H1 (cell line): ENCODE measurements at regions not wholly inside any gene's neighbourhood (a gene's known extent, or its start where the extent isn't known, plus 50 kb on each side); places are given as distances from the start of the nearest gene placed in this dataset.

Experiments
- CBX8 ChIP-seq: fragments of 300-800, 300-1000 bp; sonication (generic); IDR thresholded peaks from 2 replicates; pipeline ENCODE4 v1.7.1; 2016; ENCODE audit warnings: low read depth, low read length, borderline replicate concordance
- EGR1 ChIP-seq: IDR thresholded peaks from 2 replicates; pipeline ENCODE4 v1.6.1; 2011; ENCODE audit warnings: low read depth, low read length, borderline replicate concordance
- EZH2 ChIP-seq: fragments of 200-600 bp; sonication (generic); IDR thresholded peaks from 2 replicates; pipeline ENCODE4 v1.7.1; 2012; ENCODE audit warnings: low read depth, mild to moderate bottlenecking, moderate library complexity, low read length, inconsistent platforms; ENCODE audit not compliant: severe bottlenecking
- GABPA ChIP-seq: IDR thresholded peaks from 2 replicates; pipeline ENCODE4 v1.6.1; 2011; ENCODE audit warnings: mild to moderate bottlenecking, low read length, moderate library complexity, borderline replicate concordance; ENCODE audit not compliant: insufficient read depth
- NRF1 ChIP-seq: IDR thresholded peaks from 2 replicates; pipeline ENCODE4 v1.6.1; 2011; ENCODE audit warnings: mild to moderate bottlenecking, low read depth, low read length, improper control_type of control experiment
- SIX5 ChIP-seq: IDR thresholded peaks from 2 replicates; pipeline ENCODE4 v1.6.1; 2011; ENCODE audit warnings: mild to moderate bottlenecking, low read depth, low read length
- SP2 ChIP-seq: IDR thresholded peaks from 2 replicates; pipeline ENCODE4 v1.6.1; 2012; ENCODE audit warnings: mild to moderate bottlenecking, low read length, inconsistent platforms
- SP4 ChIP-seq: IDR thresholded peaks from 2 replicates; pipeline ENCODE4 v1.6.1; 2012; ENCODE audit warnings: low read length, inconsistent platforms
- SRF ChIP-seq: IDR thresholded peaks from 2 replicates; pipeline ENCODE4 v1.6.1; 2011; ENCODE audit warnings: mild to moderate bottlenecking, low read depth, low read length, moderate library complexity
- SUZ12 ChIP-seq: fragments of 200-600 bp; sonication (generic); IDR thresholded peaks from 2 replicates; pipeline ENCODE4 v1.6.1; 2012; ENCODE audit warnings: mild to moderate bottlenecking, inconsistent platforms, low read length, moderate library complexity, mixed read lengths
- TAF7 ChIP-seq: optimal IDR thresholded peaks from 2 replicates; pipeline ENCODE3; 2011; ENCODE audit warnings: low read depth, mild to moderate bottlenecking, inconsistent platforms, low read length, moderate library complexity, borderline replicate concordance
- TBP ChIP-seq: IDR thresholded peaks from 2 replicates; pipeline ENCODE4 v1.6.1; 2011; ENCODE audit warnings: low read depth, low read length, improper control_type of control experiment
- YY1 ChIP-seq: IDR thresholded peaks from 2 replicates; pipeline ENCODE4 v1.6.1; 2011; ENCODE audit warnings: low read depth, mild to moderate bottlenecking, low read length
- TF ChIP-seq, protein P1 (sequence below): fragments of 300-600 bp; sonication (generic); IDR thresholded peaks from 2 replicates; pipeline ENCODE4 v1.7.1; 2012; ENCODE audit warnings: low read length, moderate library complexity, mild to moderate bottlenecking, inconsistent platforms; ENCODE audit not compliant: insufficient replicate concordance

DNA sequence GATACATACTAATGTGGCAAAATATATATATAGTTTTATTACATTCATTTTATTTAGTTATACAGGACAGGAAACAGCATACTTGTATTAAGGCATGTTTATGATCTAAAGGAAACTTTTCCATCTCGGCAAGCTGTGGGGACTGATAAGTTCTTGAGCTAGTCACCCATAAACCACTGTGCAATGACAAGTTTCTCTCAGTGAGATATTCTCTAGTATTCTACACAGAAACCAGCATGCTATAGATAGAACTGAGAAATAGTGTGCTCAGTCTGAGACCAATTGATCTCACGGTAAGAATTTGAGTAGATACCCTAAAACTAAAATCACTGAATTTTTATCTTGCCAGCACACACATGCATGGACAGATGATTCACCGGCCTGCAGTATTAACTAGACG lies 717.6 kb upstream of the NOVA1 start (continued):
- TF ChIP-seq, protein P1, sequence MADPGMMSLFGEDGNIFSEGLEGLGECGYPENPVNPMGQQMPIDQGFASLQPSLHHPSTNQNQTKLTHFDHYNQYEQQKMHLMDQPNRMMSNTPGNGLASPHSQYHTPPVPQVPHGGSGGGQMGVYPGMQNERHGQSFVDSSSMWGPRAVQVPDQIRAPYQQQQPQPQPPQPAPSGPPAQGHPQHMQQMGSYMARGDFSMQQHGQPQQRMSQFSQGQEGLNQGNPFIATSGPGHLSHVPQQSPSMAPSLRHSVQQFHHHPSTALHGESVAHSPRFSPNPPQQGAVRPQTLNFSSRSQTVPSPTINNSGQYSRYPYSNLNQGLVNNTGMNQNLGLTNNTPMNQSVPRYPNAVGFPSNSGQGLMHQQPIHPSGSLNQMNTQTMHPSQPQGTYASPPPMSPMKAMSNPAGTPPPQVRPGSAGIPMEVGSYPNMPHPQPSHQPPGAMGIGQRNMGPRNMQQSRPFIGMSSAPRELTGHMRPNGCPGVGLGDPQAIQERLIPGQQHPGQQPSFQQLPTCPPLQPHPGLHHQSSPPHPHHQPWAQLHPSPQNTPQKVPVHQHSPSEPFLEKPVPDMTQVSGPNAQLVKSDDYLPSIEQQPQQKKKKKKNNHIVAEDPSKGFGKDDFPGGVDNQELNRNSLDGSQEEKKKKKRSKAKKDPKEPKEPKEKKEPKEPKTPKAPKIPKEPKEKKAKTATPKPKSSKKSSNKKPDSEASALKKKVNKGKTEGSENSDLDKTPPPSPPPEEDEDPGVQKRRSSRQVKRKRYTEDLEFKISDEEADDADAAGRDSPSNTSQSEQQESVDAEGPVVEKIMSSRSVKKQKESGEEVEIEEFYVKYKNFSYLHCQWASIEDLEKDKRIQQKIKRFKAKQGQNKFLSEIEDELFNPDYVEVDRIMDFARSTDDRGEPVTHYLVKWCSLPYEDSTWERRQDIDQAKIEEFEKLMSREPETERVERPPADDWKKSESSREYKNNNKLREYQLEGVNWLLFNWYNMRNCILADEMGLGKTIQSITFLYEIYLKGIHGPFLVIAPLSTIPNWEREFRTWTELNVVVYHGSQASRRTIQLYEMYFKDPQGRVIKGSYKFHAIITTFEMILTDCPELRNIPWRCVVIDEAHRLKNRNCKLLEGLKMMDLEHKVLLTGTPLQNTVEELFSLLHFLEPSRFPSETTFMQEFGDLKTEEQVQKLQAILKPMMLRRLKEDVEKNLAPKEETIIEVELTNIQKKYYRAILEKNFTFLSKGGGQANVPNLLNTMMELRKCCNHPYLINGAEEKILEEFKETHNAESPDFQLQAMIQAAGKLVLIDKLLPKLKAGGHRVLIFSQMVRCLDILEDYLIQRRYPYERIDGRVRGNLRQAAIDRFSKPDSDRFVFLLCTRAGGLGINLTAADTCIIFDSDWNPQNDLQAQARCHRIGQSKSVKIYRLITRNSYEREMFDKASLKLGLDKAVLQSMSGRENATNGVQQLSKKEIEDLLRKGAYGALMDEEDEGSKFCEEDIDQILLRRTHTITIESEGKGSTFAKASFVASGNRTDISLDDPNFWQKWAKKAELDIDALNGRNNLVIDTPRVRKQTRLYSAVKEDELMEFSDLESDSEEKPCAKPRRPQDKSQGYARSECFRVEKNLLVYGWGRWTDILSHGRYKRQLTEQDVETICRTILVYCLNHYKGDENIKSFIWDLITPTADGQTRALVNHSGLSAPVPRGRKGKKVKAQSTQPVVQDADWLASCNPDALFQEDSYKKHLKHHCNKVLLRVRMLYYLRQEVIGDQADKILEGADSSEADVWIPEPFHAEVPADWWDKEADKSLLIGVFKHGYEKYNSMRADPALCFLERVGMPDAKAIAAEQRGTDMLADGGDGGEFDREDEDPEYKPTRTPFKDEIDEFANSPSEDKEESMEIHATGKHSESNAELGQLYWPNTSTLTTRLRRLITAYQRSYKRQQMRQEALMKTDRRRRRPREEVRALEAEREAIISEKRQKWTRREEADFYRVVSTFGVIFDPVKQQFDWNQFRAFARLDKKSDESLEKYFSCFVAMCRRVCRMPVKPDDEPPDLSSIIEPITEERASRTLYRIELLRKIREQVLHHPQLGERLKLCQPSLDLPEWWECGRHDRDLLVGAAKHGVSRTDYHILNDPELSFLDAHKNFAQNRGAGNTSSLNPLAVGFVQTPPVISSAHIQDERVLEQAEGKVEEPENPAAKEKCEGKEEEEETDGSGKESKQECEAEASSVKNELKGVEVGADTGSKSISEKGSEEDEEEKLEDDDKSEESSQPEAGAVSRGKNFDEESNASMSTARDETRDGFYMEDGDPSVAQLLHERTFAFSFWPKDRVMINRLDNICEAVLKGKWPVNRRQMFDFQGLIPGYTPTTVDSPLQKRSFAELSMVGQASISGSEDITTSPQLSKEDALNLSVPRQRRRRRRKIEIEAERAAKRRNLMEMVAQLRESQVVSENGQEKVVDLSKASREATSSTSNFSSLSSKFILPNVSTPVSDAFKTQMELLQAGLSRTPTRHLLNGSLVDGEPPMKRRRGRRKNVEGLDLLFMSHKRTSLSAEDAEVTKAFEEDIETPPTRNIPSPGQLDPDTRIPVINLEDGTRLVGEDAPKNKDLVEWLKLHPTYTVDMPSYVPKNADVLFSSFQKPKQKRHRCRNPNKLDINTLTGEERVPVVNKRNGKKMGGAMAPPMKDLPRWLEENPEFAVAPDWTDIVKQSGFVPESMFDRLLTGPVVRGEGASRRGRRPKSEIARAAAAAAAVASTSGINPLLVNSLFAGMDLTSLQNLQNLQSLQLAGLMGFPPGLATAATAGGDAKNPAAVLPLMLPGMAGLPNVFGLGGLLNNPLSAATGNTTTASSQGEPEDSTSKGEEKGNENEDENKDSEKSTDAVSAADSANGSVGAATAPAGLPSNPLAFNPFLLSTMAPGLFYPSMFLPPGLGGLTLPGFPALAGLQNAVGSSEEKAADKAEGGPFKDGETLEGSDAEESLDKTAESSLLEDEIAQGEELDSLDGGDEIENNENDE, result no peak
- TF ChIP-seq SP4, result no peak
- TF ChIP-seq TAF7, result no peak
- no peak for TF ChIP-seq EGR1
- TF ChIP-seq NRF1, result no peak
- TF ChIP-seq TBP, result no peak
- TF ChIP-seq SP2, result no peak
- TF ChIP-seq EZH2, result no peak
- no peak for TF ChIP-seq SUZ12
- TF ChIP-seq SIX5, result no peak
- TF ChIP-seq CBX8, result no peak
- no peak for TF ChIP-seq YY1
- TF ChIP-seq GABPA, result no peak
- TF ChIP-seq SRF, result no peak
